ENCODE measurements at regions not wholly inside any gene's neighbourhood (a gene's known extent, or its start where the extent isn't known, plus 50 kb on each side); places are given as distances from the start of the nearest gene placed in this dataset.

DNA sequence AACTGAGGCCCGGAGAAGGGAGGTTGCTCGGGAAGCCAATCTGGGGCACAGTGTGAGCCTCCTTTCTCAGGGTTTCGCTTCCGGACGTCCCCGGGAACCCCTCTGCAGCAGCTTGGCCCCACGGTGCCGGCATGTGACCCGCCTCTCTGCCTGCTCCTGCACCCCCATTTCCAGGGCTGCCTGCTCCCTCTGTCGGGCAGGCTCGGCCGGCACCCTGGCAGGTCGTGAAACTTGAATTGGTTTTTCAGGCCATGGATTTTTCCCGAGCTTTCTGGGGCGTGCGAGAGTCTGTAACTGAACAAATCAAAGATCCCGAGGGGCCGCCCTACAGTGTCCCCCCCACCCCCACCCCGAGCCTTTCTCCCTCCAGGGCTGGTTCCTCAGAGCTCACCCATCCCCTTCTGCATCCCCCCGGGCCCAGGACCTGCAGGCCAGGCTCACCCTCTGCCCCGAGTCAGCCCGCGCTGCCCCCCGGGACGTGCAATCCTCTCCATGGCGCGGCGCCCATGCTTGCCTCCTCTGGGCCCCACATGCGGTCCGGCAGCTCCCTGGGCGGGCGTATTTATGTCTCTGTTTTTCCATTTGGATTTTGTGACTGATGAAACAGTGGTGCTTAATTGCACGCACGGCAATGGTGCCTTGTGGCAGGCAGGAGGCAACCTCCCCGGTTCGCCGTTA lies 58.1 kb downstream of the UNCX start:
- TF ChIP-seq, protein P1, sequence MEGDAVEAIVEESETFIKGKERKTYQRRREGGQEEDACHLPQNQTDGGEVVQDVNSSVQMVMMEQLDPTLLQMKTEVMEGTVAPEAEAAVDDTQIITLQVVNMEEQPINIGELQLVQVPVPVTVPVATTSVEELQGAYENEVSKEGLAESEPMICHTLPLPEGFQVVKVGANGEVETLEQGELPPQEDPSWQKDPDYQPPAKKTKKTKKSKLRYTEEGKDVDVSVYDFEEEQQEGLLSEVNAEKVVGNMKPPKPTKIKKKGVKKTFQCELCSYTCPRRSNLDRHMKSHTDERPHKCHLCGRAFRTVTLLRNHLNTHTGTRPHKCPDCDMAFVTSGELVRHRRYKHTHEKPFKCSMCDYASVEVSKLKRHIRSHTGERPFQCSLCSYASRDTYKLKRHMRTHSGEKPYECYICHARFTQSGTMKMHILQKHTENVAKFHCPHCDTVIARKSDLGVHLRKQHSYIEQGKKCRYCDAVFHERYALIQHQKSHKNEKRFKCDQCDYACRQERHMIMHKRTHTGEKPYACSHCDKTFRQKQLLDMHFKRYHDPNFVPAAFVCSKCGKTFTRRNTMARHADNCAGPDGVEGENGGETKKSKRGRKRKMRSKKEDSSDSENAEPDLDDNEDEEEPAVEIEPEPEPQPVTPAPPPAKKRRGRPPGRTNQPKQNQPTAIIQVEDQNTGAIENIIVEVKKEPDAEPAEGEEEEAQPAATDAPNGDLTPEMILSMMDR (IDR thresholded peaks at IDR 0.05), result no peak
- no peak for TF ChIP-seq POLR2A (IDR thresholded peaks at IDR 0.05)

All from adrenal gland (tissue), 5 donors.